ENCODE measurements at regions not wholly inside any gene's neighbourhood (a gene's known extent, or its start where the extent isn't known, plus 50 kb on each side); places are given as distances from the start of the nearest gene placed in this dataset.
A peak's percentile ranks its signal among the peaks of the same experiment; 100 is the strongest.

DNA sequence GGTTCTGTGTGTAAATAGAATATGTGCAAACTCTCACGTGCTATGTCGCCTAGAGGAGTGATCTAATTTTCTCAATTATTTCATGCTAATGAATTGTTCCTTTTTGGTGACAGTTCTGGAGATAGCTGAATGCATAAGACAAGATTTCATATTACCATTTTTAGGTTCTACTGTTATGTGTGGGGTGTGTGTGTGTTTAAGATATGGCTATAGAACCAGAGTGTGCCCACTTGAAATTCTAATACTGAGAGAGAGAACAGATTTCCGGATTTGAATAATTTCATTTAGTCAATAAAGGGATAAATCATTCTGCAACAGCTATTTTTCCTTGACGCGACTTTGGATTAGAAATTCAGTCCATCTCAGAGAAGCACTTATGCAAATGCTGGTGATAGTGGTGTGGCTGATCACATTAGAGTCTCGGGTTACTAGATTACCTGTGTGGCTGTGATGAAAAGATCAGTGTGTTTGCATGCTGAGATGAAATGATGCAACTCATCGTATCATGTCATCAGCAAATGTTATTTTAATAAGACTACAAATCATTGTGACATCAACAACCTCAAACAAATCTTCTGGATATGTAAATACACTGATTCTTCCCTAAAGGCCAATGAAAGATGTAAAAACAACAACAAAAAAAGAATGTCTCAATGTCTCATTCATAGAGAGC, 415.9 kb downstream of the EPHA4 start:
- Mint-ChIP-seq H3K4me1 (peaks cover 20% of the 10 kb centered on the region), H3K36me3 (no peaks in the 10 kb centered on the region), H3K9me3 (no peaks in the 10 kb centered on the region), H3K27me3 (ENCODE audit: low read depth) (no peaks in the 10 kb centered on the region), H3K27ac (peak overlapping the region; percentile 66), H3K4me3 (no peak overlapping the region)
- peak; percentile 59; the same call in 1 of the 2 replicates for ATAC-seq
- TF ChIP-seq OVOL2 (CRISPR knock-in tag; IDR thresholded peaks at IDR 0.05; ENCODE audit: borderline replicate concordance), result no peak
- no peak for TF ChIP-seq NFE2L1 (CRISPR knock-in tag; IDR thresholded peaks at IDR 0.05)
- TF ChIP-seq FOXP1 (CRISPR knock-in tag; IDR thresholded peaks at IDR 0.05; ENCODE audit: borderline replicate concordance), result no peak
- TF ChIP-seq USF1 (CRISPR knock-in tag; IDR thresholded peaks at IDR 0.05), result no peak
- TF ChIP-seq, protein P1, sequence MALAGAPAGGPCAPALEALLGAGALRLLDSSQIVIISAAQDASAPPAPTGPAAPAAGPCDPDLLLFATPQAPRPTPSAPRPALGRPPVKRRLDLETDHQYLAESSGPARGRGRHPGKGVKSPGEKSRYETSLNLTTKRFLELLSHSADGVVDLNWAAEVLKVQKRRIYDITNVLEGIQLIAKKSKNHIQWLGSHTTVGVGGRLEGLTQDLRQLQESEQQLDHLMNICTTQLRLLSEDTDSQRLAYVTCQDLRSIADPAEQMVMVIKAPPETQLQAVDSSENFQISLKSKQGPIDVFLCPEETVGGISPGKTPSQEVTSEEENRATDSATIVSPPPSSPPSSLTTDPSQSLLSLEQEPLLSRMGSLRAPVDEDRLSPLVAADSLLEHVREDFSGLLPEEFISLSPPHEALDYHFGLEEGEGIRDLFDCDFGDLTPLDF (CRISPR knock-in tag; IDR thresholded peaks at IDR 0.05), result no peak
- no peak for TF ChIP-seq PRDM15 (CRISPR knock-in tag; IDR thresholded peaks at IDR 0.05)
- TF ChIP-seq SOX15 (CRISPR knock-in tag; IDR thresholded peaks at IDR 0.05), result no peak
- TF ChIP-seq SMAD3 (CRISPR knock-in tag; IDR thresholded peaks at IDR 0.05; ENCODE audit: borderline replicate concordance), result no peak
- no peak for TF ChIP-seq CREM (CRISPR knock-in tag; IDR thresholded peaks at IDR 0.05)
- TF ChIP-seq SP1 (CRISPR knock-in tag; conservative IDR thresholded peaks at IDR 0.05), result no peak
- TF ChIP-seq, protein P2, sequence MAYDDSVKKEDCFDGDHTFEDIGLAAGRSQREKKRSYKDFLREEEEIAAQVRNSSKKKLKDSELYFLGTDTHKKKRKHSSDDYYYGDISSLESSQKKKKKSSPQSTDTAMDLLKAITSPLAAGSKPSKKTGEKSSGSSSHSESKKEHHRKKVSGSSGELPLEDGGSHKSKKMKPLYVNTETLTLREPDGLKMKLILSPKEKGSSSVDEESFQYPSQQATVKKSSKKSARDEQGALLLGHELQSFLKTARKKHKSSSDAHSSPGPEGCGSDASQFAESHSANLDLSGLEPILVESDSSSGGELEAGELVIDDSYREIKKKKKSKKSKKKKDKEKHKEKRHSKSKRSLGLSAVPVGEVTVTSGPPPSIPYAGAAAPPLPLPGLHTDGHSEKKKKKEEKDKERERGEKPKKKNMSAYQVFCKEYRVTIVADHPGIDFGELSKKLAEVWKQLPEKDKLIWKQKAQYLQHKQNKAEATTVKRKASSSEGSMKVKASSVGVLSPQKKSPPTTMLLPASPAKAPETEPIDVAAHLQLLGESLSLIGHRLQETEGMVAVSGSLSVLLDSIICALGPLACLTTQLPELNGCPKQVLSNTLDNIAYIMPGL (CRISPR knock-in tag; IDR thresholded peaks at IDR 0.05), result no peak
- no peak for TF ChIP-seq STAT6 (CRISPR knock-in tag; conservative IDR thresholded peaks at IDR 0.05; ENCODE audit: low read depth)
- TF ChIP-seq NR1H2 (CRISPR knock-in tag; IDR thresholded peaks at IDR 0.05), result no peak
- TF ChIP-seq NR3C1 (CRISPR knock-in tag; conservative IDR thresholded peaks at IDR 0.05; ENCODE audit: low read depth), result no peak
- no peak for TF ChIP-seq RORB (CRISPR knock-in tag; IDR thresholded peaks at IDR 0.05)
- TF ChIP-seq TP53 (CRISPR knock-in tag; IDR thresholded peaks at IDR 0.05), result no peak
- TF ChIP-seq, protein P3, sequence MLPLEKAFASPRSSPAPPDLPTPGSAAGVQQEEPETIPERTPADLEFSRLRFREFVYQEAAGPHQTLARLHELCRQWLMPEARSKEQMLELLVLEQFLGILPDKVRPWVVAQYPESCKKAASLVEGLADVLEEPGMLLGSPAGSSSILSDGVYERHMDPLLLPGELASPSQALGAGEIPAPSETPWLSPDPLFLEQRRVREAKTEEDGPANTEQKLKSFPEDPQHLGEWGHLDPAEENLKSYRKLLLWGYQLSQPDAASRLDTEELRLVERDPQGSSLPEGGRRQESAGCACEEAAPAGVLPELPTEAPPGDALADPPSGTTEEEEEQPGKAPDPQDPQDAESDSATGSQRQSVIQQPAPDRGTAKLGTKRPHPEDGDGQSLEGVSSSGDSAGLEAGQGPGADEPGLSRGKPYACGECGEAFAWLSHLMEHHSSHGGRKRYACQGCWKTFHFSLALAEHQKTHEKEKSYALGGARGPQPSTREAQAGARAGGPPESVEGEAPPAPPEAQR (CRISPR knock-in tag; IDR thresholded peaks at IDR 0.05), result no peak
- TF ChIP-seq RELA (CRISPR knock-in tag; IDR thresholded peaks at IDR 0.05; ENCODE audit: borderline replicate concordance), result no peak
- POLR2A ChIA-PET, result no interaction called here
- CTCF ChIA-PET, result no interaction called here
- no peak for DNase-seq (ENCODE audit: low spot score)

Data from WTC11 (cell line).